GM12892 (cell line): ENCODE measurements at regions not wholly inside any gene's neighbourhood (a gene's known extent, or its start where the extent isn't known, plus 50 kb on each side); places are given as distances from the start of the nearest gene placed in this dataset.
A peak's percentile ranks its signal among the peaks of the same experiment; 100 is the strongest.

Experiments
- DNase-seq: peaks from one replicate; pipeline ENCODE4 v3.0.0; 2011; ENCODE audit not compliant: insufficient read length
- FAIRE-seq: peaks from 2 replicates; lab custom pipeline; 2011; peaks lifted over from hg19 to GRCh38; lab: Jason Lieb, UNC
- POLR2A ChIP-seq: IDR thresholded peaks from 2 replicates; pipeline ENCODE4 v1.6.1; 2011; ENCODE audit warnings: low read depth, low read length, control low read depth
- POLR2AphosphoS5 ChIP-seq: IDR thresholded peaks from 2 replicates; pipeline ENCODE4 v1.6.1; 2011; ENCODE audit warnings: low read depth, low read length, control low read depth
- TAF1 ChIP-seq: IDR thresholded peaks from 2 replicates; pipeline ENCODE4 v1.6.1; 2011; ENCODE audit warnings: low read depth, mild to moderate bottlenecking, control low read depth, low read length, borderline replicate concordance

DNA sequence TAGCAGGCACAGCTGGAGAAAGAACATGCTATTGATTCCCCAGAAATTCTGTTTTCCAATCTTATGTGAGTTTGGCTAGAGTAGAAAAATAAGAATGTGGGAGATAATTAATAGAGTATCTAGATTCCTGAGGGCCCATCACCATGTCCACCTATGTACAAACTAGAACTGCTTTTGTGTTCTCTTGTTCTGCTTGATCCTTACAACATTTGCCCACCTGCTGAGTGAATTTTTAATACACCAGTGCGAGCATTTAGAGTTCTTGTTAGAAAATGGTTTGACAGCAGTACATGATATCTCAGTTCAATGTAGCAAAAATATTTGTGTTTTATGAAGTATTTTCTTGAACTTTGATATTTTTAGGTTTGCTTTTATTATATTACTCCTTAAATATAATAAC, 52.3 kb upstream of the SPAG16 start:
- TF ChIP-seq POLR2A = peak; percentile 8; the same call in 1 of the 2 replicates
- no peak for TF ChIP-seq TAF1
- peak; percentile 58; the same call in 1 of the 2 replicates for TF ChIP-seq POLR2AphosphoS5
- DNase-seq (no peak), FAIRE-seq (no peak)

DNA sequence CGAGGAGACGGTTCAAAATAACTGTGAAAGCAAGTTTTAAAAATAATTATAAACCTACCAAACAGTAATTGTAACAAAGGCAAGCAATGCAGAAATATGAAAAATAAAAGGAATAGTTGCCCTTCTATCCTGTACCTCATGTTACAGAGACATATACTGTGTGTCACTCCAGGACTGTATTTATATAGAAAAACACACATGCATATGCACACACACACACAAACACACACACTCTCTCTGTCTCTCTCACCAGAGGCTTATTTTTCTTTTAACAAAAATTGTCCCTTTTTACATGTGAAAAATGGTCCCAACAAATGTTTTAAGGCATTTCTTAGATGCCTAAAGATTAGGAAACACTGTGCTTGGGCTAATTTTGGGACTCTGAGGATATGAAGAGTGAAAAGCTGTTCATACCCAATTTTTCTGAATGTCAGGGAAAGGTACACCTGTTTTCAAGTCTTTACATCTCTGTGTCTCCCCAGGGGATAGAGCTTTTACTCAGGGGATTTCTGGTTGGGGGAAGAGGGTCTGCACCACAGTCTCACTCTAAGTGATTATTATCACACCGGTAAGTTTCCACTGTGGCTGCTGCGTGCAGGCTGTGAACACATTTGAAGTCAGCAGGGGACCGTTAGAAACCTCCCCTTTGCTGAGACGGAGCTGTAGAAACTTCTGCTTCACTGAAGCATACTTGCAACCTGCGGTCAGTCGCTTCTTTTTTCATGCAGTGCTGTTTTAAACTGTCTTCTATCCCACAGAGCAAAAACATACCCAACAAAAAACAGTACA, 51.4 kb upstream of the SPAG16 start:
- FAIRE-seq (peak; percentile 98), DNase-seq (no peak)
- peak; percentile 71; the same call in 1 of the 2 replicates for TF ChIP-seq POLR2AphosphoS5
- TF ChIP-seq POLR2A = peak; percentile 42
- TF ChIP-seq TAF1 = 0 out of 2 replicates have a peak, but pooled peaks have one; percentile 9

DNA sequence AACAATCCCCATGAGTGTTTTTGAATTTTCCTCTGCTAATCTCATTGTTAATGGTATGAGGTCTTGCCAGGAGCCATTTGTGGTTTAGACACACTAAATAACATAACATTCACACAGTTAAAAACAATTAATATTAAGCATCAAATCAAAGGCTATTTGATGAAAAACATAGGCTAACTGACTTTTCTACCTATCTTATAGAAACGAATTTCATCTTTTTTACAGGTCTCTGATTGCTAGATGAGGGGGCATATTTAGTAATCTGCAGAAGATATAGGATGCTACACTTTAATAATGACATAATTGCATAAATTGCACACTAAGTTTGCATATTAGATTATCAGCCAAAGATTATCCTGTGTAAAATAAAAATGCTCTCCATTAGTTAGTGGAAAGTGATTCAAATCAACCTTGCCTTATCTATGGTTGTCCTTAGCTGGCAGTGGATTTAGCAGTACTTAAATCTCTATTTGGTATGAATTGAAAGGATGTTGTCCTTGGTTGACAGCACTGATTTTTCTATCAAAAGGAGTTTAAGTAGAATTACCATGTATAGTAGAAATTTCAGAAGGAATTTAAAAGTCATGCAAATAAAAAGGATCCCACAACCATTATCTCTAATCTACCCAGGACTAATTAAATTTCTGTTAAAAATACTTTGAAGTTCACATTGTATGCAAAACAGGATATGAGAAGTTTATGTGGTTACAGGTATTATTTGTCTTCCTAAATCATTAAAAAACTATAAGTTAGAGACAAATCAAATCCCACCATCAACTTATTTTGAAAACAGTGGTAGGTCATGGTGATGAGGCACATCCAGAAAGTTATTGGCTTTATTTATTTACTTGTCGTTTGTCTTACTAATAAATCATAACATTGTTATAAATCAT, 50.6 kb upstream of the SPAG16 start:
- FAIRE-seq (peak; percentile 38), DNase-seq (no peak)
- TF ChIP-seq TAF1 (no peak), POLR2AphosphoS5 (no peak), POLR2A (no peak)
